Fibroblast of skin of right quadriceps (primary cell): ENCODE measurements at regions not wholly inside any gene's neighbourhood (a gene's known extent, or its start where the extent isn't known, plus 50 kb on each side); places are given as distances from the start of the nearest gene placed in this dataset.
"Not testable (repeated sequence)": the region's sequence is repeated elsewhere in the genome, so short reads cannot be mapped to it uniquely, and the experiment has no call there.

Experiments used
- DNase-seq: peaks from one replicate; pipeline ENCODE4 v3.0.0-alpha.2; 2013

- DNase-seq, result no peak
Measured at GRCh38 chr3:6471744-6472143, 389.2 kb upstream of the GRM7 start.

GRCh38 chr3:6490487-6491327 is 370.2 kb upstream of the GRM7 start:
- not testable (repeated sequence) for DNase-seq

- no peak for DNase-seq
Measured at GRCh38 chr3:6491768-6492167, 369.1 kb upstream of the GRM7 start.

GRCh38 chr3:6492306-6492705 is 368.6 kb upstream of the GRM7 start:
- no peak for DNase-seq

- not testable (repeated sequence) for DNase-seq
Measured at GRCh38 chr3:6498944-6499343, 362.0 kb upstream of the GRM7 start.

GRCh38 chr3:6504347-6504746 is 356.6 kb upstream of the GRM7 start:
- no peak for DNase-seq

GRCh38 chr3:6504834-6505233 is 356.1 kb upstream of the GRM7 start:
- no peak for DNase-seq

GRCh38 chr3:6508410-6508759 is 352.5 kb upstream of the GRM7 start:
- no peak for DNase-seq

- no peak for DNase-seq
Measured at GRCh38 chr3:6509576-6509975, 351.3 kb upstream of the GRM7 start.

GRCh38 chr3:6510713-6511112 is 350.2 kb upstream of the GRM7 start:
- DNase-seq, result no peak

GRCh38 chr3:6512172-6512800 is 348.6 kb upstream of the GRM7 start:
- DNase-seq, result no peak

- DNase-seq, result no peak
Measured at GRCh38 chr3:6516143-6516542, 344.8 kb upstream of the GRM7 start.

GRCh38 chr3:6516694-6517093 is 344.2 kb upstream of the GRM7 start:
- DNase-seq, result no peak

GRCh38 chr3:6518709-6519345 is 342.1 kb upstream of the GRM7 start:
- no peak for DNase-seq

GRCh38 chr3:6521369-6522113 is 339.4 kb upstream of the GRM7 start:
- no peak for DNase-seq

- no peak for DNase-seq
Measured at GRCh38 chr3:6522191-6522590, 338.7 kb upstream of the GRM7 start.

- no peak for DNase-seq
Measured at GRCh38 chr3:6523043-6523442, 337.9 kb upstream of the GRM7 start.

GRCh38 chr3:6524479-6524878 is 336.4 kb upstream of the GRM7 start:
- DNase-seq, result no peak

- no peak for DNase-seq
Measured at GRCh38 chr3:6526321-6526720, 334.6 kb upstream of the GRM7 start.

- DNase-seq, result no peak
Measured at GRCh38 chr3:6526861-6527260, 334.1 kb upstream of the GRM7 start.

GRCh38 chr3:6528951-6529350 is 332.0 kb upstream of the GRM7 start:
- DNase-seq, result no peak

- no peak for DNase-seq
Measured at GRCh38 chr3:6531153-6531552, 329.8 kb upstream of the GRM7 start.

GRCh38 chr3:6532101-6532500 is 328.8 kb upstream of the GRM7 start:
- DNase-seq, result no peak

- DNase-seq, result no peak
Measured at GRCh38 chr3:6540981-6541380, 319.9 kb upstream of the GRM7 start.
